Ectodermal cell (in vitro differentiated cells): ENCODE measurements at regions not wholly inside any gene's neighbourhood (a gene's known extent, or its start where the extent isn't known, plus 50 kb on each side); places are given as distances from the start of the nearest gene placed in this dataset.

Source experiments
- H3K27ac ChIP-seq: 2 replicates; pipeline ENCODE4 v1.7.0; 2013; ENCODE audit warnings: mild to moderate bottlenecking, low read depth, low read length; ENCODE audit not compliant: insufficient read depth, poor library complexity, severe bottlenecking
- H3K27me3 ChIP-seq: 2 replicates; pipeline ENCODE4 v1.7.0; 2013; ENCODE audit warnings: mild to moderate bottlenecking, low read length; ENCODE audit not compliant: insufficient read depth, control insufficient read depth, poor library complexity, severe bottlenecking
- H3K36me3 ChIP-seq: one replicate; pipeline ENCODE4 v1.7.0; 2013; ENCODE audit warnings: low read length; ENCODE audit not compliant: control insufficient read depth, insufficient read depth
- H3K4me1 ChIP-seq: one replicate; pipeline ENCODE4 v1.7.0; 2013; ENCODE audit warnings: low read length; ENCODE audit not compliant: control insufficient read depth, insufficient read depth
- H3K4me3 ChIP-seq: 2 replicates; pipeline ENCODE4 v1.7.0; 2013; ENCODE audit warnings: low read depth, low read length, control low read depth; ENCODE audit not compliant: insufficient read depth
- H3K9me3 ChIP-seq: 2 replicates; pipeline ENCODE4 v1.7.0; 2013; ENCODE audit warnings: mild to moderate bottlenecking, low read length, moderate library complexity; ENCODE audit not compliant: control insufficient read depth
- WGBS, 2 experiments: methylation state at CpG; one replicate each; pipeline ENCODE4 v1.1.7; 2013; ENCODE audit warnings: missing lambda C conversion rate in 2 of 2; 5-methylcytosine and 5-hydroxymethylcytosine counted together

DNA sequence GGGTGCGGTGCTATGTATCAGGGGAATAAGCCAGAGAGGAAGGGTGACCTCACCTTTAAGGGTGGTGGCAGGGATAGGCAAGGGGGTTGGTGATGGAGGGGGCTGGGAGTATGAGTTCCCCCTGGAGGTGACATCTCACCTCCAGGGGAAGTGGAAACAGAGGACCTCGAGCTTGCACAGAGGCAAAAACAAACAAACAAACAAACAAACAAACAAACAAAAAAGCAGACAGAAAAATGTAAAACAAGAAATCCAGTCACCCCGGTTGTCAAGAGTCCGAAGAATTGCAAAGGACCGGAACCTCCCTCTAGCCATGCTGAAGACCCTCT is 112.2 kb upstream of the MYL2 start:
- Histone ChIP-seq H3K27ac (no peak overlapping the region), H3K36me3 (no peaks in the 10 kb centered on the region), H3K4me1 (peaks cover 18% of the 10 kb centered on the region), H3K27me3 (peaks cover 47% of the 10 kb centered on the region), H3K9me3 (no peaks in the 10 kb centered on the region), H3K4me3 (no peak overlapping the region)
- WGBS, 2 experiments: 65 to 67% methylated on average over 5 of the region's 5 CpGs

DNA sequence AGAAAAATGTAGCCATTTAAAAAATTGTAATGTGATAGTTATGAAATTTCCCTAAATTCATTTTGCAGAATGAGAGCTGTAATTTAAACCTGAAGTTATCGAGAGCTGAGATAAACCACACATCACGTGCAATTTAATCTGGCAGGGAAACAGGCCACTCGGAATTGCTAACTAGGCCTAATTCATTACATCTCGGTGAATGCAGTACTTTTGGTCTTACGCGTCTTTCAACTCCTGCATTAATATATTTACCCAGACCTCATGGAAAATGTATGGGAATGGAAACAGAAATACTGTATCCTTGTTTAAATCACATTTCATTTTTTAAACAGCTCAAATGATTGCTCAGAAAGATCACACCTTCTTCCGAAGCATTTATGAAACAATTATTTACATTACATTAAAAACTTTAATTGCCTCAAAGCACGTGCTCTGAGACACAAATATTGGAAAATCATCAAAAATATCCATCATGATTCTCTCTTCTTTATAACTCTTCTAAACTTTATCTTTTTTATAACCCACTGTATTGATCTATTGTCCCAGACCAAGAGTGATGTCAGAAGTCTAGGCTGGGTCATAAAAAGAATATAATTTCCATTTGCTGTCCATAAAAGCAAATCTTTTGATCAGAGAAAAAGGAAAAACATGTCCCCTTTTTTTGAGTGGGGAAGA is 111.7 kb upstream of the MYL2 start:
- no peak overlapping the region for H3K27ac ChIP-seq
- peaks cover 18% of the 10 kb centered on the region for H3K4me1 ChIP-seq
- no peaks in the 10 kb centered on the region for H3K9me3 ChIP-seq
- H3K27me3 ChIP-seq: peaks cover 44% of the 10 kb centered on the region
- no peak overlapping the region for H3K4me3 ChIP-seq
- no peaks in the 10 kb centered on the region for H3K36me3 ChIP-seq
- WGBS, 2 experiments: 88 to 93% methylated on average over 8 of the region's 8 CpGs

DNA sequence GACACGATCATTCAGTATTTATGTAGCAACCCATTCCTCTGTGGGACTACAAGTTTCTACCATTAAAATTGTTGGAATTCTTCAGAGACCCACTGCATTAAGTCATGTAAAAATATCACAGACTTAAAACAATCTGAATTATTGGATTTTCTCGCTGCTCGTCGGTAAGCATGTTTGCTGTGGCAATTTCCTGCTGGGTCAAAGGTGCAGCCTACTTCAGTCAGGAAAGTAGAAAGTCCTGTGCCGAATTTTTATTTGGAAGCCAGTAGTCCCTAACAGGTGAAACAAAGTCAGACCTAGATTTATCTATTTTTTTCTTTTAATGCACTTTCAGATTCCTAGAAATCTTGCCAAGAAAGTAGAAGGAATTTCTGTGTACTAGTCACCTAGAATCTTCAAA is 110.4 kb upstream of the MYL2 start:
- Histone ChIP-seq H3K36me3 (no peaks in the 10 kb centered on the region), H3K4me1 (peaks cover 14% of the 10 kb centered on the region), H3K9me3 (no peaks in the 10 kb centered on the region), H3K27ac (no peak overlapping the region), H3K4me3 (no peak overlapping the region), H3K27me3 (peaks cover 31% of the 10 kb centered on the region)
- 86 to 88% methylated on average over 5 of the region's 5 CpGs for WGBS, 2 experiments

DNA sequence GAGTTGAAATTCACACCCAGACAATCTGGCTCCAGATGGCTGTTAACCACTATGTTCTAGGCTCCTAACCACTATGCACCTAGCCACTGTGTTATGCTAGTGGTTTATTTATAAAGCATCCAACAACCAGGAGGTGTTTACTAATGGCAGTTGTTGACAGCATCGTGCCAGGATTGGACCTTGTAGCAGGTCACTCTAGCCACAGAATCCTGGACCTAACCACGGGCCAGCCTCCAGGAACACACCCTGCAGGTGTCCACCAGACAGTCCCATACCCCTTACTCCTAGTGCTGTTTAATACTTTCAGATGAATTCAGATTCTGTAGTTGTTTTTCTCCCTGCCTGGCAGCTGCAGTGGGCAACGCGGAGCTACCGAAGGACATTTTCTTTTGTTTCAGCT is 109.4 kb upstream of the MYL2 start:
- peaks cover 21% of the 10 kb centered on the region for H3K27me3 ChIP-seq
- H3K9me3 ChIP-seq: no peaks in the 10 kb centered on the region
- whole genome bisulfite sequencing, 2 experiments: 46 to 48% methylated on average over 5 of the region's 5 CpGs

DNA sequence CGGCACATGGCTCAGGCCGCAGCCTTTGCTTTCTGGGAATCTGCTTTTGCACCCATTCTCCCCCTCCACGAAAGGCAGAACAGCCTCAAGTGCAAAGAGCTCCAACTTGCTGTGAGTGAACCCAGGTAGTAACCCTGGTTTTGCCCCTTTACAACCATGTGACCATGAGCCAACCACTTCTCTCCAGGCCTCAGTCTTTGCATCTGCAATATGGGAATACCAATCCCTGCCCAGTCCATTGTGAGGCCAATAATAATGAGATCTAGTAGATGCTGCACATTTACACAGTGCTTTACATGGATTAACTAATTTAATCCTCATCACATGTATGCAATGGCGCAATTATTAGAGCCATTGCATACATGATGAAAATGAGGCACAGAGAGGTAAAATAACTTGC is 108.9 kb upstream of the MYL2 start:
- H3K4me3 ChIP-seq: no peak overlapping the region
- no peaks in the 10 kb centered on the region for H3K9me3 ChIP-seq
- H3K27me3 ChIP-seq: peaks cover 17% of the 10 kb centered on the region
- 96% methylated on average over 4 of the region's 4 CpGs for WGBS, 2 experiments
- peaks cover 11% of the 10 kb centered on the region for H3K4me1 ChIP-seq
- no peak overlapping the region for H3K27ac ChIP-seq
- H3K36me3 ChIP-seq: no peaks in the 10 kb centered on the region

More for the DNA sequence above, 109.4 kb upstream of the MYL2 start:
- no peaks in the 10 kb centered on the region for H3K36me3 ChIP-seq
- H3K4me1 ChIP-seq: peaks cover 11% of the 10 kb centered on the region
- H3K4me3 ChIP-seq: no peak overlapping the region
- H3K27ac ChIP-seq: no peak overlapping the region

DNA sequence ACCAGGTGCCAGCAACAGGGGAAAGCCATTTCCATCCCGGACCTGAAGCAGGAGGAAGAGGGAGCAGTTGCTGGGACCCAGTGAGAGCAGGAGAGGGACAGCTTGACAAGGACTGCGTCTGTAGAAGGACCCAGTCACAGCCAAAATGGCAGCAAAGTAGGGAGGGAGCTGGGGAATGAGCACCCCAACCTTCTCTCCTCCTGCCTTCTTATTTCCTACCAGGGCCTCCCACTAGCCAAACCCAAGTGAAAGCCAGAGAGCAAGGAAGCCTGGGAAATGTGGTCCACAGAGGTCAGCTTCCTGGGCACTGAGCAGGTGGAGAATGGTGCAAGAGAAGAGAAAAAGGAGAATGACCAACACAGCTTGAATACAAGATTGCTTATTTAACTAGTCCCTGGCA is 108.5 kb upstream of the MYL2 start:
- Histone ChIP-seq H3K4me1 (peaks cover 11% of the 10 kb centered on the region), H3K27me3 (peaks cover 17% of the 10 kb centered on the region), H3K36me3 (no peaks in the 10 kb centered on the region), H3K27ac (no peak overlapping the region), H3K4me3 (no peak overlapping the region), H3K9me3 (no peaks in the 10 kb centered on the region)
- 78 to 90% methylated on average over 2 of the region's 2 CpGs for WGBS, 2 experiments

DNA sequence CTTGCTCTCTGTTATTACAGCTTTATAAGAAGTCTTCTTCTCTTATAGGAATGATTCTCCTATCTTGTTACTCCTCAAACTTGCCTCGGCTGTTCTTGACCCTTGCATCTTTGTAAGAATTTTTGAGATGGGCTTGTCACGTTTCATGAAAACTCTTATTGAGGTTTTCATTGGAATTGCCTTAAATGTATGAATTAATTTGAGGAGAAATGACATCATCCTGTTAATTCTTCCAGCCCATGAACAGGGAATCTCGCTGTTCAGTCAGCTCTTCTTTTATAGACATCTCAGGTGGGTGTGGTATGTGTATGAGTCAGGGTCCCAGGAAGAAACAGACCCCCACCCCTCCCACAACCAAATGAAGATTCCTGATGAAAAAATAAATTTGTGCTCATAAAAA is 107.1 kb upstream of the MYL2 start:
- Histone ChIP-seq H3K27me3 (peaks cover 9% of the 10 kb centered on the region), H3K9me3 (no peaks in the 10 kb centered on the region), H3K4me1 (peaks cover 11% of the 10 kb centered on the region), H3K36me3 (no peaks in the 10 kb centered on the region), H3K4me3 (no peak overlapping the region), H3K27ac (no peak overlapping the region)
- 92 to 100% methylated on average over 2 of the region's 3 CpGs for WGBS, 2 experiments

DNA sequence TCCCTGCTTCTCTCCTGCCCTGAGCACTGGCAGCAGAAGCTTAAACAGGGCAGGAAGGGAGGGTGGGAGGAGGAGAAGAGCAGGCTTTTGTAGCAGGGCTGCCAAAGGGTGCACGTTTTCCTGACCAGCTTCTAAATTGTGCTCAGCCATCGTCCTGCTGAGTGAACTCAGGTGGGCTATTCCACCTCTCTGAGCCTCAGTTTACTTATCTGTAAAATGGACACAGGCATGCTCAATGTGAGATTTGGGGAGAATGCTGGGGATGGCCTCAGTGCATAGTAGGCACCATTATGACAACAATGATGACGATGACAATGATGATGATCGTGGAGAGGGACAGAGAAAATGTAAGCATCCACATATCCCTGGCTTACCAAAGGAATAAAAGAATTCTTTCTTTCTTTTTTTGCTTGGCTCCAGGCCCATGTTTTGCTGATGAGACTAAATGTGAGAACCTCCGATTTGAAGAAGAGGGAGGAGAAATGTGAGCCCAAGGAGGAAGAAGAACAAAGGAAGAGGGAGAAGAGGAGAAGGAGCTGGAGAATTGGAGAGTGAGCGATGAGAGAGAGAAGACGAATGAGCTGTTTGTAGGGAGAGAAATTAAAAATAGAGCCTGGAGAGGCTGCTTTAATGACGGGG is 105.5 kb upstream of the MYL2 start:
- Histone ChIP-seq H3K27ac (no peak overlapping the region), H3K4me3 (no peak overlapping the region), H3K4me1 (peaks cover 11% of the 10 kb centered on the region), H3K36me3 (no peaks in the 10 kb centered on the region), H3K9me3 (no peaks in the 10 kb centered on the region), H3K27me3 (no peaks in the 10 kb centered on the region)
- 78 to 83% methylated on average over 8 of the region's 8 CpGs for WGBS, 2 experiments

DNA sequence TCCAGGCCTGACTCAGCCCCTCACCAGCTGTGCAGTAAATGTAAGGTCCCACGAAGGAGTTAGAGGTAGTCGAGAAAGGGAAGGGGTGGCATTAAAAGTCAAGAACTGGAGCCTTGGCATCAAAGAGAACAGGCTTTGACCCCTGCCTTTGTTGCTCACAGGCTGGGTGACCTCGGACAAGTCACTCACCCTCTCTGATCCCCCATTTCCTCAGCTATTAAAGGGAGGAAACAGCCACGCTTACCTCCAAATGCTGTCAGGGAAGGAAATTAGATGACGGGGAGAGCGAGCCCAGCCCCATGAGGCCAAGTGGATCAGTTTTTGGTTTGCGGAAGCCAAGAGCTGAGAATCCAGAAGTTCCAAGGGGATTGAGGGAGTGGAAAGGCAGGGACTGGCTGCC is 104.9 kb upstream of the MYL2 start:
- Histone ChIP-seq H3K4me1 (peaks cover 8% of the 10 kb centered on the region), H3K27me3 (no peaks in the 10 kb centered on the region), H3K36me3 (no peaks in the 10 kb centered on the region), H3K4me3 (no peak overlapping the region), H3K27ac (no peak overlapping the region), H3K9me3 (no peaks in the 10 kb centered on the region)
- WGBS, 2 experiments: 81 to 85% methylated on average over 7 of the region's 7 CpGs

DNA sequence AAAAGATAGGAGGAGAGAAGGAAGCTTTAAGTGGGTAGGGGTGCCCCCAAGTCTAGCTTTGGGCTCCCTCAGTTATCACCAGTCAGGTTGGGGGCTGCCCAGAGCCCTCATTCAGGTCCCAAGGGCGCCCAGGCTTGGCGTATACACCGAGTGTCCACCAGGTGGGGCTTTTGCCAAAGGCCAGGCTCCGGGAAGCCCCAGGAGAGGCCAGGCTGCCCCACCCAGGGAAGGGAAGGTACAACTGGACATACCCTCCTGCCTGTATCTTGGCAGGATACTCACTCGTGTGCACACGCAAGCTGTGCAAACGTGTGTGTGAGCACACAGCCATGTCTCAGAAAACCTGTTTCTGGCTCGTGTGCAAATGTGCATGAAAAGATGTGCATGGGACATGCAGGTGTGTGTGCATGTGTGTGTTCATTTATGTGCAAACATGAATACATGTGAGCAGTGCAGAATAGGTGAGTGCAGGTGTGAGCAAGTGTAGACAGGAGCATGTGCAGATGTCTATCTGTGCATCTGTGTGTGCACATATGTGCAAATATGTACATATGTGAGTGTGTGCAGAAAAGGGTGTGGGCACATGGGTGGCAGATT is 103.9 kb upstream of the MYL2 start:
- H3K9me3 ChIP-seq: no peaks in the 10 kb centered on the region
- no peaks in the 10 kb centered on the region for H3K27me3 ChIP-seq
- H3K4me3 ChIP-seq: no peak overlapping the region
- no peak overlapping the region for H3K27ac ChIP-seq
- no peaks in the 10 kb centered on the region for H3K36me3 ChIP-seq
- no peaks in the 10 kb centered on the region for H3K4me1 ChIP-seq
- WGBS, 2 experiments: 12 to 13% methylated on average over 8 of the region's 8 CpGs
